ENCODE measurements at regions not wholly inside any gene's neighbourhood (a gene's known extent, or its start where the extent isn't known, plus 50 kb on each side); places are given as distances from the start of the nearest gene placed in this dataset.

- no peak overlapping the region for H3K4me3 Mint-ChIP-seq
Measured at GRCh38 chr4:89562746-89563145, 255.1 kb upstream of the GPRIN3 start.

GRCh38 chr4:89561048-89561447 lies 253.4 kb upstream of the GPRIN3 start:
- H3K4me1 Mint-ChIP-seq, result peaks cover 29% of the 10 kb centered on the region
- H3K9me3 Mint-ChIP-seq, result peaks cover 4% of the 10 kb centered on the region
- no peaks in the 10 kb centered on the region for H3K27me3 Mint-ChIP-seq (ENCODE audit: low read depth, poor library complexity)
- TF ChIP-seq CTCF (IDR thresholded peaks at IDR 0.05), result no peak
- no peak for DNase-seq
- H3K4me3 Mint-ChIP-seq, result no peak overlapping the region
- no peak overlapping the region for H3K27ac Mint-ChIP-seq
- H3K36me3 Mint-ChIP-seq (ENCODE audit: low read depth), result no peaks in the 10 kb centered on the region

More at GRCh38 chr4:89562746-89563145, 255.1 kb upstream of the GPRIN3 start:
- no peak for TF ChIP-seq CTCF (IDR thresholded peaks at IDR 0.05)
- Mint-ChIP-seq H3K27me3 (ENCODE audit: low read depth, poor library complexity) (no peaks in the 10 kb centered on the region), H3K4me1 (peaks cover 29% of the 10 kb centered on the region), H3K27ac (no peak overlapping the region), H3K9me3 (peaks cover 16% of the 10 kb centered on the region), H3K36me3 (ENCODE audit: low read depth) (peaks cover 13% of the 10 kb centered on the region)
- DNase-seq, result no peak

DNA sequence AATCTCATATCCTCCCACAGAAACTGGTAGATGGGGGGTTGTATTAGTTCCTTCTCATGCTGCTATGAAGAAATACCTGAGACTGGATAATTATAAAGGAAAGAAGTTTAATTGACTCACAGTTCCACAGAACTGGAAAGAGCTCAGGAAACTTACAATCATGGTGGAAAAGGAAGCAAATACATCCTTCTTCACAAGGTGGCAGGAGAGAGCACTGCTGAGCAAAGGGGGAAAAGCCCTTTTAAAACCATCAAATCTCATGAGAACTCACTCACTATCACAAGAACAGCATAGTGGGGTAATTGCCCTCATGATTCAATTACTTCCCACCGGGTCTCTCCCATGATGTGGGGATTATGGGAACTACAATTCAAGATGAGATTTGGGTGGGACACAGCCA lies 250.5 kb upstream of the GPRIN3 start:
- peaks cover 29% of the 10 kb centered on the region for H3K4me1 Mint-ChIP-seq
- no peak overlapping the region for H3K4me3 Mint-ChIP-seq
- no peak overlapping the region for H3K27ac Mint-ChIP-seq
- no peaks in the 10 kb centered on the region for H3K36me3 Mint-ChIP-seq (ENCODE audit: low read depth)
- DNase-seq, result no peak
- no peaks in the 10 kb centered on the region for H3K27me3 Mint-ChIP-seq (ENCODE audit: low read depth, poor library complexity)
- peaks cover 8% of the 10 kb centered on the region for H3K9me3 Mint-ChIP-seq
- TF ChIP-seq CTCF (IDR thresholded peaks at IDR 0.05), result peak; percentile 37

GRCh38 chr4:89556601-89557305 lies 249.2 kb upstream of the GPRIN3 start:
- Mint-ChIP-seq H3K4me3 (no peak overlapping the region), H3K27ac (no peak overlapping the region), H3K9me3 (peaks cover 8% of the 10 kb centered on the region), H3K4me1 (peaks cover 29% of the 10 kb centered on the region), H3K27me3 (ENCODE audit: low read depth, poor library complexity) (no peaks in the 10 kb centered on the region), H3K36me3 (ENCODE audit: low read depth) (no peaks in the 10 kb centered on the region)
- TF ChIP-seq CTCF (IDR thresholded peaks at IDR 0.05), result no peak
- DNase-seq, result no peak

DNA sequence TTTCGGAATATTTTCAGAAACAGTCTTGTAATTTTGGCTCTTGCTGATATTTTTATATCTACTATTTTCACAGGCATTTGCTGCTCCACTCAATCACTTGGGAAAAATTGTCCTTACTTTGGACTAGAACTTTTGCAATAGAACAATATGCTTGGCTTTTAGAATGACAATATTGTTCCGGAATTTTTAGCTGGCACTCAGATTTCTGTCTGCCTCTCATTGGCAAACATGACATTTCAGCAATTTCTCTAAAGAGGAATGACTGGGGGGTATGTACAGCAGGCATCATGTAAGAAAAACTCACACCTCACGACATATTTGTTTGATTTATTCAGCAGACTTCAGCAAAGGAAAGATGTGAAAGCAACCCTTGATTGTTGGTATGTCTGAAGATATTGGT lies 243.6 kb upstream of the GPRIN3 start:
- H3K4me3 Mint-ChIP-seq, result no peak overlapping the region
- H3K27me3 Mint-ChIP-seq (ENCODE audit: low read depth, poor library complexity), result no peaks in the 10 kb centered on the region
- no peak for TF ChIP-seq CTCF (IDR thresholded peaks at IDR 0.05)
- no peak for DNase-seq
- peaks cover 33% of the 10 kb centered on the region for H3K9me3 Mint-ChIP-seq
- H3K4me1 Mint-ChIP-seq, result no peaks in the 10 kb centered on the region
- H3K27ac Mint-ChIP-seq, result no peak overlapping the region
- H3K36me3 Mint-ChIP-seq (ENCODE audit: low read depth), result no peaks in the 10 kb centered on the region

GRCh38 chr4:89549907-89550306 lies 242.3 kb upstream of the GPRIN3 start:
- DNase-seq, result no peak
- H3K36me3 Mint-ChIP-seq (ENCODE audit: low read depth), result no peaks in the 10 kb centered on the region
- H3K4me3 Mint-ChIP-seq, result no peak overlapping the region
- H3K4me1 Mint-ChIP-seq, result no peaks in the 10 kb centered on the region
- TF ChIP-seq CTCF (IDR thresholded peaks at IDR 0.05), result no peak
- H3K27me3 Mint-ChIP-seq (ENCODE audit: low read depth, poor library complexity), result no peaks in the 10 kb centered on the region
- H3K27ac Mint-ChIP-seq, result no peak overlapping the region
- peaks cover 43% of the 10 kb centered on the region for H3K9me3 Mint-ChIP-seq
